Upper lobe of left lung (tissue), 4 donors: ENCODE measurements at regions not wholly inside any gene's neighbourhood (a gene's known extent, or its start where the extent isn't known, plus 50 kb on each side); places are given as distances from the start of the nearest gene placed in this dataset.

Experiments used
- CTCF ChIP-seq, 6 experiments: fragments of 450-650 bp in 4 of 6; fragments of 200-600 bp in 2 of 6; sonication (generic) in 2 of 6; IDR thresholded peaks; one replicate each; pipeline ENCODE4 v1.5.1; 2016 to 2019; ENCODE audit warnings: antibody characterized with exemption in 6 of 6
- EP300 ChIP-seq, 4 donors: sonication (generic); formaldehyde crosslinking; IDR thresholded peaks; one replicate each; pipeline ENCODE4 v1.5.1; 2017; ENCODE audit warnings: antibody characterized with exemption in 4 of 4, control low read depth in 2 of 4
- POLR2A ChIP-seq, 4 donors: fragments of 450-650 bp; IDR thresholded peaks; one replicate each; pipeline ENCODE4 v1.5.1; 2016 to 2017; ENCODE audit warnings: antibody characterized with exemption in 4 of 4, mild to moderate bottlenecking in 2 of 4
- POLR2AphosphoS5 ChIP-seq, 2 donors: sonication (generic); formaldehyde crosslinking; IDR thresholded peaks; one replicate each; pipeline ENCODE4 v1.5.1; 2017; ENCODE audit warnings: antibody characterized with exemption in 2 of 2

- TF ChIP-seq CTCF (IDR thresholded peaks at IDR 0.05), result no peak
- TF ChIP-seq POLR2A (IDR thresholded peaks at IDR 0.05), result no peak
- no peak for TF ChIP-seq POLR2AphosphoS5 (IDR thresholded peaks at IDR 0.05)
- no peak for TF ChIP-seq EP300 (IDR thresholded peaks at IDR 0.05)
These were observed 159.5 kb downstream of the LY86 start for GRCh38 chr6:6748001-6748400.
